ENCODE measurements at regions not wholly inside any gene's neighbourhood (a gene's known extent, or its start where the extent isn't known, plus 50 kb on each side); places are given as distances from the start of the nearest gene placed in this dataset.

DNA sequence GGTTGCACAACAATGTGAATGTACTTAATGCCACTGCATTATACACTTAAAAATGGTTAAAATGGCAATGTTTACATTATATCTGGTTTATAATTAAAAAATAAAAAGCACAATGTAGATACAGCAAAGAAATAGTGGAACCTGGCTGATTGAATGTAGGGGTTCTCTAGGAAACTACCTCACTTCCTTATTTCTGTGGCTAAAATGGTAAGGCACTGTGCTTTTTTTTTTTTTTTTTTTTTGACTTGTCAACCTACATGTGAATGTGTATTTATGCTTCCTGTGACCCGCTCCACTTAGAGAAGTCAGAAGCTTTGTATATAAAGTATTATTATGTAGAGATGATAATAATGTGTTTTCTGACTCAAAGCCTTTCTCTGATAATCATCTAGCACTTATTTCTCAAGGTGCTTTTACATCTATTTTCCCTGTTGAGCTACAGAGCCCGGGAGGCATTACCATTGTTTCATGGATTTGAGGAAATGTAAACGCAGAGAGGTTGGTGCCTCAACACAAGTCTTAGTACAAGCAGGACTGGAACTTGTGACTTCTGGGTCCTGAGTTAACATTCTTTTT is 55.0 kb downstream of the SOX4 start:
- ChIA-PET POLR2A (no interaction called here), CTCF (no interaction called here)
- H3K9me3 ChIP-seq (ENCODE audit: control insufficient read depth, insufficient read depth, low read length) = no peaks in the 10 kb centered on the region
- no peaks in the 10 kb centered on the region for H3K27me3 ChIP-seq (ENCODE audit: control insufficient read depth, insufficient read depth, low read length)
- DNase-seq (ENCODE audit: low read depth, low spot score) = no peak
- TF ChIP-seq, protein P1, sequence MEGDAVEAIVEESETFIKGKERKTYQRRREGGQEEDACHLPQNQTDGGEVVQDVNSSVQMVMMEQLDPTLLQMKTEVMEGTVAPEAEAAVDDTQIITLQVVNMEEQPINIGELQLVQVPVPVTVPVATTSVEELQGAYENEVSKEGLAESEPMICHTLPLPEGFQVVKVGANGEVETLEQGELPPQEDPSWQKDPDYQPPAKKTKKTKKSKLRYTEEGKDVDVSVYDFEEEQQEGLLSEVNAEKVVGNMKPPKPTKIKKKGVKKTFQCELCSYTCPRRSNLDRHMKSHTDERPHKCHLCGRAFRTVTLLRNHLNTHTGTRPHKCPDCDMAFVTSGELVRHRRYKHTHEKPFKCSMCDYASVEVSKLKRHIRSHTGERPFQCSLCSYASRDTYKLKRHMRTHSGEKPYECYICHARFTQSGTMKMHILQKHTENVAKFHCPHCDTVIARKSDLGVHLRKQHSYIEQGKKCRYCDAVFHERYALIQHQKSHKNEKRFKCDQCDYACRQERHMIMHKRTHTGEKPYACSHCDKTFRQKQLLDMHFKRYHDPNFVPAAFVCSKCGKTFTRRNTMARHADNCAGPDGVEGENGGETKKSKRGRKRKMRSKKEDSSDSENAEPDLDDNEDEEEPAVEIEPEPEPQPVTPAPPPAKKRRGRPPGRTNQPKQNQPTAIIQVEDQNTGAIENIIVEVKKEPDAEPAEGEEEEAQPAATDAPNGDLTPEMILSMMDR (IDR thresholded peaks at IDR 0.05; ENCODE audit: low read depth, low read length) = no peak
- H3K27ac ChIP-seq (ENCODE audit: low read depth, low read length) = no peak overlapping the region
- no peak overlapping the region for H3K4me3 ChIP-seq (ENCODE audit: low read depth, low read length)

DNA sequence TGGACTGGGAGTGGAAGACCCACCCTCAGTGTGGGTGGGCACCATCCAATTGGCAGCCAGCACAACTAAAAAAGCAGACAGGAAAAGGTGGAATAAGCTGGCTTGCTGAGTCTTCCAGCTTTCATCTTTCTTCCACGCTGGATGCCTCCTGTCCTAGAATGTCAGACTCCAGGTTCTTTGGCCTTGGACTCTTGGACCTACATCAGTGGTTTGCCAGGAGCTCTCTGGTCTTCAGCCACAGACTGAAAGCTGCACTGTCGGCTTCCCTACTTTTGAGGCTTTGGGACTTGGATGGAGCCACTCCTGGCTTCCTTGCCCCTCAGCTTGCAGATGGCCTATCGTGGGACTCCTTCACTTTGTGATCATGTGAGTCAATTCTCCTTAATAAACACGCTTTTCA is 59.8 kb downstream of the SOX4 start:
- H3K4me3 ChIP-seq (ENCODE audit: low read depth, low read length) = no peak overlapping the region
- no peaks in the 10 kb centered on the region for H3K27me3 ChIP-seq (ENCODE audit: control insufficient read depth, insufficient read depth, low read length)
- ChIA-PET POLR2A (no interaction called here), CTCF (no interaction called here)
- DNase-seq (ENCODE audit: low read depth, low spot score) = no peak
- H3K27ac ChIP-seq (ENCODE audit: low read depth, low read length) = no peak overlapping the region
- H3K9me3 ChIP-seq (ENCODE audit: control insufficient read depth, insufficient read depth, low read length) = no peaks in the 10 kb centered on the region
- TF ChIP-seq, protein P1 (IDR thresholded peaks at IDR 0.05; ENCODE audit: low read depth, low read length) = no peak

DNA sequence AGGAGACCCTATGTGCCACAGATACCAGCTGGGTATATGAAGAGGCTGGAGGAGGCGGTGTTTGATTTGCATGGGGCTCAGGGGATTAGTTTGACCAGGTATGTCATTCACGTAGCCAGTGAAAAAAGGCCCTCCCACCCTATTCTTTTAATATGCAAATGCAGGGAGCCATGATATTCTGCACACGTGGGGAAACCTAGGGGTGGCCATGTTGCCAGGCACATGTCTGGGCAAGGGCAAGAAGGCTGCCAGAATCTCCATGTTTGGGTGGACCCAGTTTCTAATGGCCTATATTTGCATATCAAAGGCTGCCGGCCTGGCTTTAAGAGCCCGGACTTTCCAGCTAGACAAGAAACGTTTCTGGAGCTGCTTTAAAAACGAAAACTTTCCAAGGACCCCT is 60.4 kb downstream of the SOX4 start:
- no peak for DNase-seq (ENCODE audit: low read depth, low spot score)
- Histone ChIP-seq H3K9me3 (ENCODE audit: control insufficient read depth, insufficient read depth, low read length) (no peaks in the 10 kb centered on the region), H3K27me3 (ENCODE audit: control insufficient read depth, insufficient read depth, low read length) (no peaks in the 10 kb centered on the region), H3K27ac (ENCODE audit: low read depth, low read length) (no peak overlapping the region), H3K4me3 (ENCODE audit: low read depth, low read length) (no peak overlapping the region)
- ChIA-PET POLR2A (no interaction called here), CTCF (interaction anchor here (0.6 kb wide), 1 partner anchor 12 kb away, joined by 3 read pairs; no protein-coding TSS in a partner anchor)
- TF ChIP-seq, protein P1 (IDR thresholded peaks at IDR 0.05; ENCODE audit: low read depth, low read length) = no peak

DNA sequence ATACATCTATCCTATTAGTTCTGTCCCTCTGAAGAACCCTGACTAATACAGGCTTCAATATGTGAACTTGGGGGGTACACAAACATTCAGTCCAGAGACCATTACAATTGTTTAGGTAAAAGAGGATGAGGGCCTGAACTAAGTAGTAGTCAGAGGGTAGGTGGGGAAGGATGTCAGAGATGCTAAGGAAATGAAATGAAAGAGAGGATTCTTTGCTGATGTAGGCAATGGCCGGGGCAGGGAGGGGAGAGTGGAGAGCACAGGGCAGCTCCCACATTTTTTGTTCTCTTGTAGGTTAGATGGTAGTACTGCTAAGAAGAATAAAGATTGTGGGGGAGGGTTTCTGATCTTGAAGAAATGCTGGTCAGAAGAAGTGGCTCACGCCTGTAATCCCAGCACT is 60.8 kb downstream of the SOX4 start:
- TF ChIP-seq, protein P1 (IDR thresholded peaks at IDR 0.05; ENCODE audit: low read depth, low read length) = no peak
- no peaks in the 10 kb centered on the region for H3K27me3 ChIP-seq (ENCODE audit: control insufficient read depth, insufficient read depth, low read length)
- ChIA-PET CTCF (no interaction called here), POLR2A (no interaction called here)
- no peaks in the 10 kb centered on the region for H3K9me3 ChIP-seq (ENCODE audit: control insufficient read depth, insufficient read depth, low read length)
- H3K4me3 ChIP-seq (ENCODE audit: low read depth, low read length) = no peak overlapping the region
- no peak overlapping the region for H3K27ac ChIP-seq (ENCODE audit: low read depth, low read length)
- no peak for DNase-seq (ENCODE audit: low read depth, low spot score)

DNA sequence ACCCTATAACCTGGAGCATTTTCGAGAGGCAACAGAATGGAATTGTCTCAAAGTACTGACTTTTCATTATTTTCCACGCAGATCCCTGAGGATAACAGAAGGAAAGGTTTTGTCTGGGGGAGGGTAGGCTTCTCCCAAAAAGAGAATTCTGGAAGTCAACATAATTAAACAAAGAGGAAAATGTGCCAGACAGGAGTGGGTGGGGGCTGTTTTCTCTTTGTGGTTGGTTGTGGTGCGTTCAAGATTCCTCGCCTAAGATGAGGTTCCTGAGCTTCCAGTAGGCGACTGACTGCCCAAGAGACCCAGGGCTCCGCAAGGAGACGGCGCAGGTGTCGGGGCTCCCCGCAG is 70.4 kb downstream of the SOX4 start:
- TF ChIP-seq, protein P1 (IDR thresholded peaks at IDR 0.05; ENCODE audit: low read depth, low read length) = no peak
- Histone ChIP-seq H3K27me3 (ENCODE audit: control insufficient read depth, insufficient read depth, low read length) (peaks cover 4% of the 10 kb centered on the region), H3K4me3 (ENCODE audit: low read depth, low read length) (peak overlapping the region; percentile 81), H3K9me3 (ENCODE audit: control insufficient read depth, insufficient read depth, low read length) (no peaks in the 10 kb centered on the region), H3K27ac (ENCODE audit: low read depth, low read length) (no peak overlapping the region)
- DNase-seq (ENCODE audit: low read depth, low spot score) = no peak
- ChIA-PET CTCF (no interaction called here), POLR2A (no interaction called here)

Data from AG04450 (cell line).